Brain pericyte (primary cell): ENCODE measurements at regions not wholly inside any gene's neighbourhood (a gene's known extent, or its start where the extent isn't known, plus 50 kb on each side); places are given as distances from the start of the nearest gene placed in this dataset.

ENCODE experiments used
- DNase-seq: peaks from one replicate; pipeline ENCODE4 v3.0.0-alpha.2; 2012; ENCODE audit warnings: low read depth, low spot score

DNA sequence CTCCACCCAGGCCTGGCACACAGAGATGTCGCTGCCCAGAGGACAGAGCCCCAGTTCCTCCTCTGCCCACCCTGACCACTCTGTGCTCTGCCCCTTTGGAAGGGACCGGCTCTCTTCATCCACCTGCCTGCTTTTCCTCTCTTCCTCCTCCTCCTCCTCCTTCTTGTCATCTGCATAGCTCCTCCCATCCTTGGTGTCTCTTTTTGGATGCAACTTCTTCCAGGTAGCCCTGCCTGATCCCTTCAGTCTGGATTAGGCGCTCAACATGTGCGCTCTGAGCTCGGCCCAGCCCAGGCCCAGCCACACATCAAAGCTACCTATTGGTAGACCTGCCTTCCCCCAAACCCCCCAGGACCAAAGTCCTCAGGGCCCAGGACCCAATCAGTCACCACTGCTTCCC, 52.6 kb upstream of the RXRA start:
- no peak for DNase-seq

DNA sequence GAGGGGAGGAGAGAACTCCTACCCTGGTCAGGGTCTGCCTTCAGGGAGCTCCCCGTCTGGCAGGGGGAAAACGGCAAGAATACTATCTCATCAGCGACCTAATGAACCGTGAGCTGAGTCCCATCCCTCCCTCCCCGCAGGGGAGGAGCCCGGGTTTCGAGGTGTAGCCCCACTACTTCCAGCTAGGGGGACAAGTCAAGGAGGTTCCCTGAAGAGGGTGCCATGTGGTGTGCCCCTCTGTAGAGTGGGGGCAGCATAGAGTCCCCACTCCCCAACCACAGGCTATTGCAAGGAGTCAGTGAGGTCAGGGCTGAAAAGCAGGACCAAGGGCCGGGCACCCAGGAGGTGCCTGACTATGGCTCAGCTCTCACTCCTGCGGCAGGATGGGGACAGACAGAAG, 50.9 kb upstream of the RXRA start:
- DNase-seq = no peak

DNA sequence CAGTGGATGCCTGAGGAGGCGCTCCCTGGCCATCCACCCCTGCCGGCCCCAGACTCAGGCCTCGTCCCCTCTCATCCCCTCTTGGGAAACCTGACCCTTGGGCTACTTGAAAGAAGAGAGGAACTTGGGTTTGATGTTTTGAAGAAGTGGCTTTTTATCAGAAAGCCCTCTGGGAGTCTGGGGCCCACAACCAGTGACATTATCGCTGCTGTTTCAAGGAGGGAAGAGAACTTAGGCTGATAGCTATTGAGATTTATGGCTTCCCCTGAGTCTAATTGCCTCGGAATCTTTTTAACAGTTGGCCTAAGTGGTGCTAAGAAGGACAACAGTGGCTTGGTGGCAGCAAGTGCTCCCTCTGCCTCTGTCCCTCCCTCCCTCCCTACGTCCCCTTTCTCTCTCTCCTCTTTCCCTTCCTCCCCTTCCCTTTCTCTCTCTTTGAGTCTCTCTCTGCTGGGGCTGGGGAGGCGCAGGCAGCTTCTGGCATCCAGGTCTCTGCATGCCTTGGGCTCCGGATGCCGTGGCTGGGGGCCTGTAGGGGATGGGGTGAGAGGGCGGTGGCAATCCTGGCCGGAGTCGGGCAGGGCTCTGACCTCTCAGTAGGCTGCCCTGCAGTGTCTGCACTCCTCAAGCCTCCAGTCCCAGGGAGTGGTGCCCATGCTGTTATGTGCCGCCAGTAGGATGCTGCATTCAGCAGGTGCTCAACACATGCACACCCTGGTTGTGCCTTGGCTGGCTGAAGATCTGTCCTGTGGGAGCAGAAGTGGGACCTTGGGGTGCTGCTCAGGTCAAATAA, 49.6 kb upstream of the RXRA start:
- DNase-seq = no peak
